Endothelial cell of umbilical vein (primary cell): ENCODE measurements at regions not wholly inside any gene's neighbourhood (a gene's known extent, or its start where the extent isn't known, plus 50 kb on each side); places are given as distances from the start of the nearest gene placed in this dataset.

Experiments used
- EZH2 ChIP-seq: IDR thresholded peaks from 2 replicates; pipeline ENCODE4 v1.6.1; 2012; ENCODE audit warnings: borderline replicate concordance, low read depth, mild to moderate bottlenecking, moderate library complexity, low read length, inconsistent platforms; ENCODE audit not compliant: severe bottlenecking
- FOS ChIP-seq: IDR thresholded peaks from 2 replicates; pipeline ENCODE4 v1.6.1; 2011; ENCODE audit warnings: mild to moderate bottlenecking, low read length, moderate library complexity, borderline replicate concordance; ENCODE audit not compliant: insufficient read depth
- GATA2 ChIP-seq: IDR thresholded peaks from 2 replicates; pipeline ENCODE4 v1.7.0; 2011; ENCODE audit warnings: low read depth, mild to moderate bottlenecking, moderate library complexity, mixed read lengths, low read length; ENCODE audit not compliant: insufficient read length, insufficient read depth
- JUN ChIP-seq: IDR thresholded peaks from 2 replicates; pipeline ENCODE4 v1.6.1; 2011; ENCODE audit warnings: borderline replicate concordance, low read depth; ENCODE audit not compliant: insufficient read length, insufficient read depth
- MAX ChIP-seq: IDR thresholded peaks from 2 replicates; pipeline ENCODE4 v1.6.1; 2011; ENCODE audit not compliant: insufficient read depth, insufficient read length
- POLR2A ChIP-seq: IDR thresholded peaks from 2 replicates; pipeline ENCODE4 v1.6.1; 2012; ENCODE audit warnings: low read depth, mild to moderate bottlenecking, control low read depth, low read length
- POLR2AphosphoS5 ChIP-seq: IDR thresholded peaks from 2 replicates; pipeline ENCODE4 v1.6.1; 2012; ENCODE audit warnings: low read depth, mild to moderate bottlenecking, control low read depth, low read length, moderate library complexity; ENCODE audit not compliant: insufficient read depth
- TF ChIP-seq, protein P1 (sequence below), 2 donors: IDR thresholded peaks; 1 replicate in 1 of 2; 2 replicates in 1 of 2; pipeline ENCODE4 v1.5.1; 2011; ENCODE audit warnings: low read length in 2 of 2, mild to moderate bottlenecking in 2 of 2, moderate library complexity in 2 of 2, control low read depth in 1 of 2, inconsistent platforms in 1 of 2, low read depth in 1 of 2; ENCODE audit not compliant: insufficient read depth in 1 of 2; ENCODE audit errors: extremely low read depth in 1 of 2

- TF ChIP-seq, protein P1, sequence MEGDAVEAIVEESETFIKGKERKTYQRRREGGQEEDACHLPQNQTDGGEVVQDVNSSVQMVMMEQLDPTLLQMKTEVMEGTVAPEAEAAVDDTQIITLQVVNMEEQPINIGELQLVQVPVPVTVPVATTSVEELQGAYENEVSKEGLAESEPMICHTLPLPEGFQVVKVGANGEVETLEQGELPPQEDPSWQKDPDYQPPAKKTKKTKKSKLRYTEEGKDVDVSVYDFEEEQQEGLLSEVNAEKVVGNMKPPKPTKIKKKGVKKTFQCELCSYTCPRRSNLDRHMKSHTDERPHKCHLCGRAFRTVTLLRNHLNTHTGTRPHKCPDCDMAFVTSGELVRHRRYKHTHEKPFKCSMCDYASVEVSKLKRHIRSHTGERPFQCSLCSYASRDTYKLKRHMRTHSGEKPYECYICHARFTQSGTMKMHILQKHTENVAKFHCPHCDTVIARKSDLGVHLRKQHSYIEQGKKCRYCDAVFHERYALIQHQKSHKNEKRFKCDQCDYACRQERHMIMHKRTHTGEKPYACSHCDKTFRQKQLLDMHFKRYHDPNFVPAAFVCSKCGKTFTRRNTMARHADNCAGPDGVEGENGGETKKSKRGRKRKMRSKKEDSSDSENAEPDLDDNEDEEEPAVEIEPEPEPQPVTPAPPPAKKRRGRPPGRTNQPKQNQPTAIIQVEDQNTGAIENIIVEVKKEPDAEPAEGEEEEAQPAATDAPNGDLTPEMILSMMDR (IDR thresholded peaks at IDR 0.05; ENCODE audit: extremely low read depth in 1 of 2, insufficient read depth in 1 of 2, low read depth in 1 of 2, low read length in 2 of 2) = no peak
- TF ChIP-seq EZH2 (no peak), POLR2A (no peak), POLR2AphosphoS5 (no peak), FOS (no peak), JUN (no peak), MAX (no peak), GATA2 (no peak)
Observed at GRCh38 chr12:93198086-93198485, 179.6 kb upstream of the NUDT4 start.
